ENCODE measurements at regions not wholly inside any gene's neighbourhood (a gene's known extent, or its start where the extent isn't known, plus 50 kb on each side); places are given as distances from the start of the nearest gene placed in this dataset.

GRCh38 chrY:21149971-21150370, 361.2 kb upstream of the RBMY1B start:
- no peak overlapping the region for H3K4me3 ChIP-seq (replicated peaks in 1 of 3)

GRCh38 chrY:21169821-21170220, 341.3 kb upstream of the RBMY1B start:
- no peak overlapping the region for H3K27ac ChIP-seq
- no peaks in the 10 kb centered on the region for H3K36me3 ChIP-seq
- H3K4me3 ChIP-seq (replicated peaks in 1 of 3): no peak overlapping the region
- no peaks in the 10 kb centered on the region for H3K27me3 ChIP-seq
- H3K4me1 ChIP-seq: no peaks in the 10 kb centered on the region
- intact Hi-C loops (cut with DNase I): no loop called here
- TF ChIP-seq CTCF (IDR thresholded peaks at IDR 0.05): no peak
- no peak for TF ChIP-seq POLR2A (IDR thresholded peaks at IDR 0.05)
- no peaks in the 10 kb centered on the region for H3K9me3 ChIP-seq
- DNase-seq: no peak

More at GRCh38 chrY:21149971-21150370, 361.2 kb upstream of the RBMY1B start:
- intact Hi-C loops (cut with DNase I): no loop called here
- Histone ChIP-seq H3K27me3 (no peaks in the 10 kb centered on the region), H3K27ac (no peak overlapping the region), H3K9me3 (no peaks in the 10 kb centered on the region), H3K4me1 (no peaks in the 10 kb centered on the region), H3K36me3 (no peaks in the 10 kb centered on the region)
- DNase-seq: no peak
- TF ChIP-seq CTCF (IDR thresholded peaks at IDR 0.05) (no peak), POLR2A (IDR thresholded peaks at IDR 0.05) (no peak)

- H3K27me3 ChIP-seq: no peaks in the 10 kb centered on the region
- no peak overlapping the region for H3K27ac ChIP-seq
- intact Hi-C loops (cut with DNase I): no loop called here
- no peaks in the 10 kb centered on the region for H3K4me1 ChIP-seq
- H3K4me3 ChIP-seq (replicated peaks in 1 of 3): no peak overlapping the region
- no peaks in the 10 kb centered on the region for H3K36me3 ChIP-seq
- DNase-seq: no peak
- H3K9me3 ChIP-seq: no peaks in the 10 kb centered on the region
- WGBS, 2 donors: 78 to 89% methylated on average over 4 to 5 of the region's 5 CpGs
- no peak for TF ChIP-seq CTCF (IDR thresholded peaks at IDR 0.05)
These were observed 336.3 kb upstream of the RBMY1B start for GRCh38 chrY:21174697-21175463.

GRCh38 chrY:21175505-21175904, 335.6 kb upstream of the RBMY1B start:
- Histone ChIP-seq H3K27me3 (no peaks in the 10 kb centered on the region), H3K4me1 (no peaks in the 10 kb centered on the region), H3K4me3 (replicated peaks in 1 of 3) (no peak overlapping the region), H3K9me3 (no peaks in the 10 kb centered on the region), H3K36me3 (no peaks in the 10 kb centered on the region), H3K27ac (no peak overlapping the region)
- no peak for DNase-seq
- TF ChIP-seq POLR2A (IDR thresholded peaks at IDR 0.05) (no peak), CTCF (IDR thresholded peaks at IDR 0.05) (no peak)
- 57 to 60% methylated on average over 3 of the region's 3 CpGs for WGBS, 2 donors
- intact Hi-C loops (cut with DNase I): no loop called here

GRCh38 chrY:21177306-21177800, 333.8 kb upstream of the RBMY1B start:
- no peak for TF ChIP-seq CTCF (IDR thresholded peaks at IDR 0.05)
- no peak for TF ChIP-seq POLR2A (IDR thresholded peaks at IDR 0.05)
- H3K4me1 ChIP-seq: no peaks in the 10 kb centered on the region
- H3K27ac ChIP-seq: no peak overlapping the region
- WGBS, 2 donors: 80% methylated on average over 1 of the region's 1 CpG; no CpG with 5 or more reads in 1 of the 2 donors
- no peak overlapping the region for H3K4me3 ChIP-seq (replicated peaks in 1 of 3)
- no peaks in the 10 kb centered on the region for H3K36me3 ChIP-seq
- no peaks in the 10 kb centered on the region for H3K27me3 ChIP-seq
- no peak for DNase-seq
- intact Hi-C loops (cut with DNase I): no loop called here
- H3K9me3 ChIP-seq: no peaks in the 10 kb centered on the region
